H9 (cell line): ENCODE measurements at regions not wholly inside any gene's neighbourhood (a gene's known extent, or its start where the extent isn't known, plus 50 kb on each side); places are given as distances from the start of the nearest gene placed in this dataset.

Experiments used
- DNase-seq: peaks from one replicate; pipeline ENCODE4 v3.0.0-alpha.2; 2017
- H2AFZ ChIP-seq: one replicate; pipeline ENCODE4 v1.6.1; 2013; ENCODE audit warnings: mild to moderate bottlenecking, low read length, control low read depth, moderate library complexity
- H2AK5ac ChIP-seq: 2 replicates; pipeline ENCODE4 v1.6.1; 2013; ENCODE audit warnings: low read length, control low read depth, mixed read lengths; ENCODE audit not compliant: insufficient read length
- H2BK120ac ChIP-seq: one replicate; pipeline ENCODE4 v1.6.1; 2013; ENCODE audit warnings: low read depth, mild to moderate bottlenecking, low read length, control low read depth, inconsistent platforms; ENCODE audit not compliant: poor library complexity, severe bottlenecking
- H2BK12ac ChIP-seq: 2 replicates; pipeline ENCODE4 v1.6.1; 2013; ENCODE audit warnings: low read length, control low read depth, mixed read lengths, low read depth; ENCODE audit not compliant: insufficient read length
- H2BK15ac ChIP-seq: 2 replicates; pipeline ENCODE4 v1.6.1; 2013; ENCODE audit warnings: low read depth, low read length, control low read depth
- H2BK20ac ChIP-seq: one replicate; pipeline ENCODE4 v1.6.1; 2013; ENCODE audit warnings: low read depth, mild to moderate bottlenecking, low read length, control low read depth, inconsistent platforms; ENCODE audit not compliant: poor library complexity, severe bottlenecking
- H2BK5ac ChIP-seq: 2 replicates; pipeline ENCODE4 v1.6.1; 2013; ENCODE audit warnings: low read length, control low read depth, mixed read lengths; ENCODE audit not compliant: insufficient read length
- H3K14ac ChIP-seq: 2 replicates; pipeline ENCODE4 v1.6.1; 2013; ENCODE audit warnings: low read length, control low read depth; ENCODE audit not compliant: insufficient read depth
- H3K18ac ChIP-seq: 2 replicates; pipeline ENCODE4 v1.6.1; 2013; ENCODE audit warnings: low read depth, mild to moderate bottlenecking, mixed read lengths, low read length, control low read depth; ENCODE audit not compliant: insufficient read length
- H3K23ac ChIP-seq: 2 replicates; pipeline ENCODE4 v1.6.1; 2013; ENCODE audit warnings: low read length, control low read depth, mixed read lengths, low read depth; ENCODE audit not compliant: insufficient read length
- H3K23me2 ChIP-seq: 2 replicates; pipeline ENCODE4 v1.6.1; 2013; ENCODE audit warnings: low read depth, mild to moderate bottlenecking, mixed read lengths, low read length, control low read depth; ENCODE audit not compliant: insufficient read length, poor library complexity, severe bottlenecking
- H3K27ac ChIP-seq: 2 replicates; pipeline ENCODE4 v1.5.1; 2013; ENCODE audit warnings: low read length, control low read depth, mixed read lengths, low read depth; ENCODE audit not compliant: insufficient read length
- H3K27me3 ChIP-seq: 2 replicates; pipeline ENCODE4 v1.6.1; 2013; ENCODE audit warnings: low read length, control low read depth, inconsistent platforms; ENCODE audit not compliant: insufficient read depth
- H3K4ac ChIP-seq: 2 replicates; pipeline ENCODE4 v1.6.1; 2013; ENCODE audit warnings: low read depth, mild to moderate bottlenecking, control low read depth, inconsistent platforms, low read length, moderate library complexity
- H3K4me1 ChIP-seq: 2 replicates; pipeline ENCODE4 v1.6.1; 2013; ENCODE audit warnings: low read length, control low read depth, inconsistent platforms; ENCODE audit not compliant: insufficient read depth
- H3K4me2 ChIP-seq: 2 replicates; pipeline ENCODE4 v1.6.1; 2013; ENCODE audit warnings: low read length, control low read depth, mixed read lengths; ENCODE audit not compliant: insufficient read length, insufficient read depth
- H3K56ac ChIP-seq: 2 replicates; pipeline ENCODE4 v1.6.1; 2013; ENCODE audit warnings: low read depth, mild to moderate bottlenecking, mixed read lengths, low read length, control low read depth; ENCODE audit not compliant: insufficient read length
- H3K79me1 ChIP-seq: 2 replicates; pipeline ENCODE4 v1.6.1; 2013; ENCODE audit warnings: low read depth, mild to moderate bottlenecking, moderate library complexity, low read length, control low read depth, inconsistent platforms; ENCODE audit not compliant: insufficient read depth, poor library complexity, severe bottlenecking
- H3K79me2 ChIP-seq: 2 replicates; pipeline ENCODE4 v1.6.1; 2013; ENCODE audit warnings: low read length, control low read depth, inconsistent platforms; ENCODE audit not compliant: insufficient read depth
- H3K9ac ChIP-seq: 2 replicates; pipeline ENCODE4 v1.6.1; 2013; ENCODE audit warnings: low read length, control low read depth, mixed read lengths; ENCODE audit not compliant: insufficient read length; ENCODE audit errors: extremely low read depth
- H3K9me3 ChIP-seq: one replicate; pipeline ENCODE4 v1.6.1; 2013; ENCODE audit warnings: low read depth, low read length, inconsistent platforms; ENCODE audit not compliant: control insufficient read depth
- H3T11ph ChIP-seq: one replicate; pipeline ENCODE4 v1.6.1; 2013; ENCODE audit warnings: mild to moderate bottlenecking, low read length, control low read depth, inconsistent platforms
- H4K20me1 ChIP-seq: one replicate; pipeline ENCODE4 v1.6.1; 2013; ENCODE audit not compliant: control insufficient read depth, insufficient read length, insufficient read depth
- H4K5ac ChIP-seq: 2 replicates; pipeline ENCODE4 v1.6.1; 2013; ENCODE audit warnings: low read depth, mild to moderate bottlenecking, mixed read lengths, low read length, control low read depth; ENCODE audit not compliant: insufficient read length
- H4K8ac ChIP-seq: replicated peaks from 2 replicates; pipeline ENCODE4 v1.6.1; 2013; ENCODE audit warnings: low read length, control low read depth, mixed read lengths, low read depth; ENCODE audit not compliant: insufficient read length
- H4K91ac ChIP-seq: 2 replicates; pipeline ENCODE4 v1.6.1; 2013; ENCODE audit warnings: low read depth, mild to moderate bottlenecking, moderate library complexity, mixed read lengths, low read length, control low read depth; ENCODE audit not compliant: insufficient read length
- H3K27ac Mint-ChIP-seq, 3 experiments: 2 replicates in 2 of 3; 3 replicates in 1 of 3; pipeline ENCODE4 v1.8.0; 2020 to 2021; ENCODE audit warnings: mixed read lengths in 3 of 3, mild to moderate bottlenecking in 1 of 3, moderate library complexity in 1 of 3
- H3K27me3 Mint-ChIP-seq: 2 replicates; pipeline ENCODE4 v1.8.0; 2021; ENCODE audit warnings: low read depth, mild to moderate bottlenecking, moderate library complexity, mixed read lengths
- H3K36me3 Mint-ChIP-seq, 3 experiments: 2 replicates in 2 of 3; 3 replicates in 1 of 3; pipeline ENCODE4 v1.8.0; 2020 to 2021; ENCODE audit warnings: low read depth in 3 of 3, mixed read lengths in 3 of 3; ENCODE audit not compliant: insufficient read depth in 1 of 3
- H3K4me1 Mint-ChIP-seq, 2 experiments: 2 replicates each; pipeline ENCODE4 v1.8.0; 2020; ENCODE audit warnings: mixed read lengths in 2 of 2
- H3K4me3 Mint-ChIP-seq, 2 experiments: 2 replicates in 1 of 2; 3 replicates in 1 of 2; pipeline ENCODE4 v1.8.0; 2020 to 2021; ENCODE audit warnings: mild to moderate bottlenecking in 2 of 2, mixed read lengths in 2 of 2, moderate library complexity in 1 of 2
- H3K9me3 Mint-ChIP-seq, 2 experiments: 2 replicates in 1 of 2; 3 replicates in 1 of 2; pipeline ENCODE4 v1.8.0; 2020; ENCODE audit warnings: mild to moderate bottlenecking in 2 of 2, mixed read lengths in 2 of 2, moderate library complexity in 1 of 2
- WGBS: extraction: QIAGEN DNeasy Blood & Tissue Kit; methylation state at CpG from one replicate; pipeline ENCODE4 v1.1.7; 2013; ENCODE audit warnings: missing lambda C conversion rate, low lambda C conversion rate, mixed read lengths; ENCODE audit not compliant: insufficient read length; ENCODE audit errors: extremely low coverage; 5-methylcytosine and 5-hydroxymethylcytosine counted together
- TF ChIP-seq, protein P1 (sequence below): fragments of 200-600 bp; sonication (generic); conservative IDR thresholded peaks from 3 replicates; pipeline ENCODE4 v1.8.0; 2021; ENCODE audit warnings: antibody characterized with exemption, mild to moderate bottlenecking

DNA sequence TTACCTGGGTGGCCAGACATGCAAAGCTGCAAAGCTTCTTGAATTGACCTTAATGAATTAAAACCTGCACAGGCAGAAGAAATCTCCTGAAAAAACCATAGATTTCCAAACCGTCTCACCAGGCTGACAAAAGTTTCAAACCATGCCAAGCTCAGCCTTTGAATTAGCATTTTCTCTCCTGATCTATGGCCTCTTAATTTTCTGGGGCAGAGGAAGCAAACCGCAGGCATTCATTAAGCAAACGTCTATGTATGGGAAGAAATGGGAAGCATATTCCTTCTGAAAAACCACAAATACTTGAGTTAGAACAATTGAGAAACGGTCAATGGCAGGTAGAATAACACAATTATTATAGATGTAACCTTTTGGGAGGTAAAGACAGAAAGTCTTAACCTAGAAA, 500.2 kb upstream of the NR2F2 start:
- Histone ChIP-seq H2AFZ (no peak overlapping the region), H2BK5ac (no peak overlapping the region), H3K27me3 (no peaks in the 10 kb centered on the region), H2BK20ac (no peak overlapping the region), H4K20me1 (no peaks in the 10 kb centered on the region), H2BK120ac (no peak overlapping the region), H3K23me2 (no peaks in the 10 kb centered on the region), H4K91ac (no peak overlapping the region), H3K56ac (no peak overlapping the region), H3K4ac (no peak overlapping the region), H3K79me1 (no peaks in the 10 kb centered on the region), H3K23ac (no peak overlapping the region), H4K5ac (no peak overlapping the region), H3K27ac (no peak overlapping the region), H2BK12ac (no peak overlapping the region), H3K18ac (no peak overlapping the region), H3K9me3 (no peaks in the 10 kb centered on the region), H3T11ph (no peak overlapping the region), H2BK15ac (no peak overlapping the region), H3K9ac (no peak overlapping the region), H3K4me2 (no peak overlapping the region), H3K4me1 (no peaks in the 10 kb centered on the region; the same call in 1 of the 2 replicates), H3K79me2 (no peaks in the 10 kb centered on the region), H4K8ac (no peak overlapping the region), H2AK5ac (no peak overlapping the region), H3K14ac (no peak overlapping the region)
- no CpG with 5 or more reads among the region's 4 CpGs for WGBS
- Mint-ChIP-seq H3K27me3 (peaks cover 2% of the 10 kb centered on the region; the same call in 1 of the 2 replicates), H3K36me3 (peaks cover 0 to 7% (median 3%) of the 10 kb centered on the region in 3 experiments; a peak in 4 of 7 replicates), H3K9me3 (peaks cover 6 to 9% of the 10 kb centered on the region in 2 experiments), H3K27ac (no peak overlapping the region), H3K4me3 (no peak overlapping the region), H3K4me1 (peaks cover 17 to 20% of the 10 kb centered on the region in 2 experiments)
- TF ChIP-seq, protein P1, sequence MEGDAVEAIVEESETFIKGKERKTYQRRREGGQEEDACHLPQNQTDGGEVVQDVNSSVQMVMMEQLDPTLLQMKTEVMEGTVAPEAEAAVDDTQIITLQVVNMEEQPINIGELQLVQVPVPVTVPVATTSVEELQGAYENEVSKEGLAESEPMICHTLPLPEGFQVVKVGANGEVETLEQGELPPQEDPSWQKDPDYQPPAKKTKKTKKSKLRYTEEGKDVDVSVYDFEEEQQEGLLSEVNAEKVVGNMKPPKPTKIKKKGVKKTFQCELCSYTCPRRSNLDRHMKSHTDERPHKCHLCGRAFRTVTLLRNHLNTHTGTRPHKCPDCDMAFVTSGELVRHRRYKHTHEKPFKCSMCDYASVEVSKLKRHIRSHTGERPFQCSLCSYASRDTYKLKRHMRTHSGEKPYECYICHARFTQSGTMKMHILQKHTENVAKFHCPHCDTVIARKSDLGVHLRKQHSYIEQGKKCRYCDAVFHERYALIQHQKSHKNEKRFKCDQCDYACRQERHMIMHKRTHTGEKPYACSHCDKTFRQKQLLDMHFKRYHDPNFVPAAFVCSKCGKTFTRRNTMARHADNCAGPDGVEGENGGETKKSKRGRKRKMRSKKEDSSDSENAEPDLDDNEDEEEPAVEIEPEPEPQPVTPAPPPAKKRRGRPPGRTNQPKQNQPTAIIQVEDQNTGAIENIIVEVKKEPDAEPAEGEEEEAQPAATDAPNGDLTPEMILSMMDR: no peak
- DNase-seq: no peak
